WTC11 (cell line): ENCODE measurements at regions not wholly inside any gene's neighbourhood (a gene's known extent, or its start where the extent isn't known, plus 50 kb on each side); places are given as distances from the start of the nearest gene placed in this dataset.
"Not testable (repeated sequence)": the region's sequence is repeated elsewhere in the genome, so short reads cannot be mapped to it uniquely, and the experiment has no call there.

Experiments used
- ATAC-seq: fragments of 200-7000 bp; cut with Tn5 transposase; 2 replicates; pipeline ENCODE4 v1.10.0; 2021; ENCODE audit warnings: mild to moderate bottlenecking, moderate library complexity
- CTCF ChIA-PET: fragments of 300-600 bp; sonication (Branson Sonifier 250); formaldehyde crosslinking; loops from one replicate; lab custom pipeline; 2021; ENCODE audit warnings: antibody characterized with exemption; lab: Charles Lee
- POLR2A ChIA-PET: fragments of 350-600 bp; sonication (Branson Sonifier 250); formaldehyde crosslinking; loops from one replicate; lab custom pipeline; 2021; ENCODE audit warnings: antibody characterized with exemption; lab: Charles Lee
- DNase-seq: peaks from one replicate; pipeline ENCODE4 v3.0.0; 2021; ENCODE audit warnings: low spot score
- H3K27ac Mint-ChIP-seq: 2 replicates; pipeline ENCODE4 v1.8.0; 2021; ENCODE audit warnings: mixed read lengths
- H3K27me3 Mint-ChIP-seq: 2 replicates; pipeline ENCODE4 v1.8.0; 2021; ENCODE audit warnings: low read depth, mild to moderate bottlenecking, moderate library complexity, mixed read lengths
- H3K36me3 Mint-ChIP-seq: 2 replicates; pipeline ENCODE4 v1.8.0; 2021; ENCODE audit warnings: mixed read lengths
- H3K4me1 Mint-ChIP-seq: 2 replicates; pipeline ENCODE4 v1.8.0; 2022; ENCODE audit warnings: mixed read lengths
- H3K4me3 Mint-ChIP-seq: 2 replicates; pipeline ENCODE4 v1.8.0; 2021; ENCODE audit warnings: mild to moderate bottlenecking, moderate library complexity, mixed read lengths
- H3K9me3 Mint-ChIP-seq: 2 replicates; pipeline ENCODE4 v1.8.0; 2021; ENCODE audit warnings: mixed read lengths
- CREM ChIP-seq: sonication (generic); formaldehyde crosslinking; IDR thresholded peaks from 2 replicates; pipeline ENCODE4 v1.8.1; 2022; ENCODE audit warnings: mild to moderate bottlenecking, missing genetic modification reagents, moderate library complexity
- ETV6 ChIP-seq: sonication (generic); formaldehyde crosslinking; IDR thresholded peaks from 2 replicates; pipeline ENCODE4 v1.8.1; 2022; ENCODE audit warnings: mild to moderate bottlenecking, missing genetic modification reagents
- JAZF1 ChIP-seq: fragments of 250-450 bp; sonication (Bioruptor Pico); IDR thresholded peaks from 2 replicates; pipeline ENCODE4 v1.9.0; 2021; ENCODE audit warnings: moderate library complexity, mild to moderate bottlenecking, inconsistent platforms
- OVOL2 ChIP-seq: fragments of 250-450 bp; sonication (Bioruptor Pico); IDR thresholded peaks from 2 replicates; pipeline ENCODE4 v1.9.0; 2021; ENCODE audit warnings: mild to moderate bottlenecking, borderline replicate concordance
- RELA ChIP-seq: sonication (generic); formaldehyde crosslinking; IDR thresholded peaks from 2 replicates; pipeline ENCODE4 v1.8.1; 2022; ENCODE audit warnings: missing genetic modification reagents, mild to moderate bottlenecking, borderline replicate concordance
- RORB ChIP-seq: fragments of 250-450 bp; sonication (Bioruptor Pico); IDR thresholded peaks from 2 replicates; pipeline ENCODE4 v1.9.0; 2021; ENCODE audit warnings: mild to moderate bottlenecking
- ZNF263 ChIP-seq: sonication (generic); formaldehyde crosslinking; IDR thresholded peaks from 2 replicates; pipeline ENCODE4 v1.8.1; 2022; ENCODE audit warnings: low read depth, mild to moderate bottlenecking, moderate library complexity, missing genetic modification reagents
- ZNF317 ChIP-seq: sonication (generic); formaldehyde crosslinking; IDR thresholded peaks from 2 replicates; pipeline ENCODE4 v1.8.1; 2023; ENCODE audit warnings: low read depth, mild to moderate bottlenecking, moderate library complexity, missing genetic modification reagents, borderline replicate concordance
- TF ChIP-seq, protein P1 (sequence below): sonication (generic); formaldehyde crosslinking; IDR thresholded peaks from 2 replicates; pipeline ENCODE4 v1.8.1; 2022; ENCODE audit warnings: missing genetic modification reagents, borderline replicate concordance
- TF ChIP-seq, protein P2 (sequence below): sonication (generic); formaldehyde crosslinking; IDR thresholded peaks from 2 replicates; pipeline ENCODE4 v1.8.1; 2023; ENCODE audit warnings: mild to moderate bottlenecking, missing genetic modification reagents
- TF ChIP-seq, protein P3 (sequence below): fragments of 200-600 bp; IDR thresholded peaks from 2 replicates; pipeline ENCODE4 v1.8.0; 2022; ENCODE audit warnings: antibody characterized with exemption
- TF ChIP-seq, protein P4 (sequence below): sonication (generic); formaldehyde crosslinking; conservative IDR thresholded peaks from 2 replicates; pipeline ENCODE4 v1.8.1; 2023; ENCODE audit warnings: mild to moderate bottlenecking, low read depth, missing genetic modification reagents, moderate library complexity
- TF ChIP-seq, protein P5 (sequence below): fragments of 250-450 bp; sonication (Bioruptor Pico); conservative IDR thresholded peaks from 2 replicates; pipeline ENCODE4 v1.9.0; 2021; ENCODE audit warnings: mild to moderate bottlenecking
- TF ChIP-seq, protein P6 (sequence below): fragments of 250-450 bp; sonication (Bioruptor Pico); IDR thresholded peaks from 2 replicates; pipeline ENCODE4 v1.9.0; 2021; ENCODE audit warnings: mild to moderate bottlenecking
- TF ChIP-seq, protein P7 (sequence below): sonication (generic); formaldehyde crosslinking; IDR thresholded peaks from 2 replicates; pipeline ENCODE4 v1.8.0; 2023; ENCODE audit warnings: missing genetic modification reagents
- TF ChIP-seq, protein P8 (sequence below): sonication (generic); formaldehyde crosslinking; IDR thresholded peaks from 2 replicates; pipeline ENCODE4 v1.8.0; 2022; ENCODE audit warnings: mild to moderate bottlenecking, missing genetic modification reagents
- TF ChIP-seq, protein P9 (sequence below): sonication (generic); formaldehyde crosslinking; IDR thresholded peaks from 2 replicates; pipeline ENCODE4 v1.8.1; 2023; ENCODE audit warnings: mild to moderate bottlenecking, missing genetic modification reagents, moderate library complexity

DNA sequence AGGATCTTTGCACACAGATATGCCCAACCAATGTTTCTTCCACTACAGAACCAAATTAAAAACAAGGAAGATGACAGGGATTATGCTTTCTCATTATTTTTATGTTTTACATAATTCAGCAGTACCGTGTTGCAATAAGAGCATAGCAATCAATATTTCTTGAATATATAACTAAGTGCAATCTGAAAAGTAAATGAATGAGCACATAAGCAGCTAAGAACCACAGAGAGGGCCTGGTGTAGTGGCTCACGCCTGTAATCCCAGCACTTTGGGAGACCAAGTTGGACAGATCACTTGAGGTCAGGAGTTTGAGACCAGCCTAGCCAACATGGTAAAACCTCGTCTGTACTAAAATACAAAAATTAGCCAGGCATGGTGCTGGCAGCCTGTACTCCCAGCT, 423.7 kb downstream of the MRPL39 start:
- no peaks in the 10 kb centered on the region for H3K4me1 Mint-ChIP-seq
- ATAC-seq: no peak
- no peak overlapping the region for H3K27ac Mint-ChIP-seq
- TF ChIP-seq OVOL2 (CRISPR knock-in tag): no peak
- TF ChIP-seq CREM (CRISPR knock-in tag): no peak
- TF ChIP-seq ZNF263 (CRISPR knock-in tag): no peak
- TF ChIP-seq, protein P1, sequence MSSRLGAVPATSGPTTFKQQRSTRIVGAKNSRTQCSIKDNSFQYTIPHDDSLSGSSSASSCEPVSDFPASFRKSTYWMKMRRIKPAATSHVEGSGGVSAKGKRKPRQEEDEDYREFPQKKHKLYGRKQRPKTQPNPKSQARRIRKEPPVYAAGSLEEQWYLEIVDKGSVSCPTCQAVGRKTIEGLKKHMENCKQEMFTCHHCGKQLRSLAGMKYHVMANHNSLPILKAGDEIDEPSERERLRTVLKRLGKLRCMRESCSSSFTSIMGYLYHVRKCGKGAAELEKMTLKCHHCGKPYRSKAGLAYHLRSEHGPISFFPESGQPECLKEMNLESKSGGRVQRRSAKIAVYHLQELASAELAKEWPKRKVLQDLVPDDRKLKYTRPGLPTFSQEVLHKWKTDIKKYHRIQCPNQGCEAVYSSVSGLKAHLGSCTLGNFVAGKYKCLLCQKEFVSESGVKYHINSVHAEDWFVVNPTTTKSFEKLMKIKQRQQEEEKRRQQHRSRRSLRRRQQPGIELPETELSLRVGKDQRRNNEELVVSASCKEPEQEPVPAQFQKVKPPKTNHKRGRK (CRISPR knock-in tag): no peak
- TF ChIP-seq ZNF317 (CRISPR knock-in tag): no peak
- TF ChIP-seq ETV6: no peak
- TF ChIP-seq, protein P2, sequence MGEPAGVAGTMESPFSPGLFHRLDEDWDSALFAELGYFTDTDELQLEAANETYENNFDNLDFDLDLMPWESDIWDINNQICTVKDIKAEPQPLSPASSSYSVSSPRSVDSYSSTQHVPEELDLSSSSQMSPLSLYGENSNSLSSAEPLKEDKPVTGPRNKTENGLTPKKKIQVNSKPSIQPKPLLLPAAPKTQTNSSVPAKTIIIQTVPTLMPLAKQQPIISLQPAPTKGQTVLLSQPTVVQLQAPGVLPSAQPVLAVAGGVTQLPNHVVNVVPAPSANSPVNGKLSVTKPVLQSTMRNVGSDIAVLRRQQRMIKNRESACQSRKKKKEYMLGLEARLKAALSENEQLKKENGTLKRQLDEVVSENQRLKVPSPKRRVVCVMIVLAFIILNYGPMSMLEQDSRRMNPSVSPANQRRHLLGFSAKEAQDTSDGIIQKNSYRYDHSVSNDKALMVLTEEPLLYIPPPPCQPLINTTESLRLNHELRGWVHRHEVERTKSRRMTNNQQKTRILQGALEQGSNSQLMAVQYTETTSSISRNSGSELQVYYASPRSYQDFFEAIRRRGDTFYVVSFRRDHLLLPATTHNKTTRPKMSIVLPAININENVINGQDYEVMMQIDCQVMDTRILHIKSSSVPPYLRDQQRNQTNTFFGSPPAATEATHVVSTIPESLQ (CRISPR knock-in tag): no peak
- TF ChIP-seq, protein P3, sequence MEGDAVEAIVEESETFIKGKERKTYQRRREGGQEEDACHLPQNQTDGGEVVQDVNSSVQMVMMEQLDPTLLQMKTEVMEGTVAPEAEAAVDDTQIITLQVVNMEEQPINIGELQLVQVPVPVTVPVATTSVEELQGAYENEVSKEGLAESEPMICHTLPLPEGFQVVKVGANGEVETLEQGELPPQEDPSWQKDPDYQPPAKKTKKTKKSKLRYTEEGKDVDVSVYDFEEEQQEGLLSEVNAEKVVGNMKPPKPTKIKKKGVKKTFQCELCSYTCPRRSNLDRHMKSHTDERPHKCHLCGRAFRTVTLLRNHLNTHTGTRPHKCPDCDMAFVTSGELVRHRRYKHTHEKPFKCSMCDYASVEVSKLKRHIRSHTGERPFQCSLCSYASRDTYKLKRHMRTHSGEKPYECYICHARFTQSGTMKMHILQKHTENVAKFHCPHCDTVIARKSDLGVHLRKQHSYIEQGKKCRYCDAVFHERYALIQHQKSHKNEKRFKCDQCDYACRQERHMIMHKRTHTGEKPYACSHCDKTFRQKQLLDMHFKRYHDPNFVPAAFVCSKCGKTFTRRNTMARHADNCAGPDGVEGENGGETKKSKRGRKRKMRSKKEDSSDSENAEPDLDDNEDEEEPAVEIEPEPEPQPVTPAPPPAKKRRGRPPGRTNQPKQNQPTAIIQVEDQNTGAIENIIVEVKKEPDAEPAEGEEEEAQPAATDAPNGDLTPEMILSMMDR: no peak
- TF ChIP-seq, protein P4, sequence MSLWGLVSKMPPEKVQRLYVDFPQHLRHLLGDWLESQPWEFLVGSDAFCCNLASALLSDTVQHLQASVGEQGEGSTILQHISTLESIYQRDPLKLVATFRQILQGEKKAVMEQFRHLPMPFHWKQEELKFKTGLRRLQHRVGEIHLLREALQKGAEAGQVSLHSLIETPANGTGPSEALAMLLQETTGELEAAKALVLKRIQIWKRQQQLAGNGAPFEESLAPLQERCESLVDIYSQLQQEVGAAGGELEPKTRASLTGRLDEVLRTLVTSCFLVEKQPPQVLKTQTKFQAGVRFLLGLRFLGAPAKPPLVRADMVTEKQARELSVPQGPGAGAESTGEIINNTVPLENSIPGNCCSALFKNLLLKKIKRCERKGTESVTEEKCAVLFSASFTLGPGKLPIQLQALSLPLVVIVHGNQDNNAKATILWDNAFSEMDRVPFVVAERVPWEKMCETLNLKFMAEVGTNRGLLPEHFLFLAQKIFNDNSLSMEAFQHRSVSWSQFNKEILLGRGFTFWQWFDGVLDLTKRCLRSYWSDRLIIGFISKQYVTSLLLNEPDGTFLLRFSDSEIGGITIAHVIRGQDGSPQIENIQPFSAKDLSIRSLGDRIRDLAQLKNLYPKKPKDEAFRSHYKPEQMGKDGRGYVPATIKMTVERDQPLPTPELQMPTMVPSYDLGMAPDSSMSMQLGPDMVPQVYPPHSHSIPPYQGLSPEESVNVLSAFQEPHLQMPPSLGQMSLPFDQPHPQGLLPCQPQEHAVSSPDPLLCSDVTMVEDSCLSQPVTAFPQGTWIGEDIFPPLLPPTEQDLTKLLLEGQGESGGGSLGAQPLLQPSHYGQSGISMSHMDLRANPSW: no peak
- TF ChIP-seq, protein P5, sequence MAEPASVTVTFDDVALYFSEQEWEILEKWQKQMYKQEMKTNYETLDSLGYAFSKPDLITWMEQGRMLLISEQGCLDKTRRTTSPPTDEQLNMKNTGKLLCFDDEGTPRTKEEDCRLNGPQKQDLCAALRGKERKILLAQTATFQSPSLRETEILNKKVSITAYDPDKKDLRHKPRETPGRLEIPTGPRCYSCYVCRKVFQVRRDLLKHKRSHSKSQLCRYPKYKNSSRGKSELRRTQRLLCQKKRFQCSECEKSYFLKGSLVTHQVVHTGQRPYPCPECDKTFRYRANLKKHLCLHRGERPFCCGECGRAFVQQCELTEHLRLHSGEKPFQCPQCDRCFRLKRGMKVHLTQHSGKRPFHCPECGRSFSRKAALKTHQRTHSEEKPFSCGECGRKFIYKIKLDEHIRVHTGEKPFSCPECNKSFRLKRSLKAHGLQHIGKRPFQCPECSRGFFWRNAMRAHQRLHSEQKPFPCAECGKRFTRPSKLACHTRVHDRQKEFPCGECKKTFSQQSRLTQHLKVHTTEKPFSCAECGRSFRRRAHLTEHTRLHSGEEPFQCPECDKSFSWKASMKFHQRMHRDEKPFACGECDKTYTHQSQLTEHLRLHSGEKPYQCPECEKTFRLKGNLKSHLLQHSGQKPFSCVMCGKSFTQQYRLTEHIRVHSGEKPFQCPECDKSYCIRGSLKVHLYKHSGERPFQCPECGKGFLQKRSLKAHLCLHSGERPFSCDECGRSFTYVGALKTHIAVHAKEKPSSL (CRISPR knock-in tag): no peak
- TF ChIP-seq, protein P6, sequence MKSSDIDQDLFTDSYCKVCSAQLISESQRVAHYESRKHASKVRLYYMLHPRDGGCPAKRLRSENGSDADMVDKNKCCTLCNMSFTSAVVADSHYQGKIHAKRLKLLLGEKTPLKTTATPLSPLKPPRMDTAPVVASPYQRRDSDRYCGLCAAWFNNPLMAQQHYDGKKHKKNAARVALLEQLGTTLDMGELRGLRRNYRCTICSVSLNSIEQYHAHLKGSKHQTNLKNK (CRISPR knock-in tag): no peak
- TF ChIP-seq, protein P7, sequence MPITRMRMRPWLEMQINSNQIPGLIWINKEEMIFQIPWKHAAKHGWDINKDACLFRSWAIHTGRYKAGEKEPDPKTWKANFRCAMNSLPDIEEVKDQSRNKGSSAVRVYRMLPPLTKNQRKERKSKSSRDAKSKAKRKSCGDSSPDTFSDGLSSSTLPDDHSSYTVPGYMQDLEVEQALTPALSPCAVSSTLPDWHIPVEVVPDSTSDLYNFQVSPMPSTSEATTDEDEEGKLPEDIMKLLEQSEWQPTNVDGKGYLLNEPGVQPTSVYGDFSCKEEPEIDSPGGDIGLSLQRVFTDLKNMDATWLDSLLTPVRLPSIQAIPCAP (CRISPR knock-in tag): no peak
- TF ChIP-seq RELA: no peak
- TF ChIP-seq, protein P8, sequence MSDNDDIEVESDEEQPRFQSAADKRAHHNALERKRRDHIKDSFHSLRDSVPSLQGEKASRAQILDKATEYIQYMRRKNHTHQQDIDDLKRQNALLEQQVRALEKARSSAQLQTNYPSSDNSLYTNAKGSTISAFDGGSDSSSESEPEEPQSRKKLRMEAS (CRISPR knock-in tag): no peak
- no peak for TF ChIP-seq RORB (CRISPR knock-in tag)
- no peak for TF ChIP-seq JAZF1 (CRISPR knock-in tag)
- TF ChIP-seq, protein P9, sequence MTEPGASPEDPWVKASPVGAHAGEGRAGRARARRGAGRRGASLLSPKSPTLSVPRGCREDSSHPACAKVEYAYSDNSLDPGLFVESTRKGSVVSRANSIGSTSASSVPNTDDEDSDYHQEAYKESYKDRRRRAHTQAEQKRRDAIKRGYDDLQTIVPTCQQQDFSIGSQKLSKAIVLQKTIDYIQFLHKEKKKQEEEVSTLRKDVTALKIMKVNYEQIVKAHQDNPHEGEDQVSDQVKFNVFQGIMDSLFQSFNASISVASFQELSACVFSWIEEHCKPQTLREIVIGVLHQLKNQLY (CRISPR knock-in tag): no peak
- TF ChIP-seq, all 79 proteins: peak for 0
- ChIA-PET POLR2A (no interaction called here), CTCF (no interaction called here)
- H3K27me3 Mint-ChIP-seq: no peaks in the 10 kb centered on the region
- H3K4me3 Mint-ChIP-seq: no peak overlapping the region
- no peak for DNase-seq
- H3K9me3 Mint-ChIP-seq: peaks cover 6% of the 10 kb centered on the region; the same call in 1 of the 2 replicates
- H3K36me3 Mint-ChIP-seq: no peaks in the 10 kb centered on the region; the same call in 1 of the 2 replicates

DNA sequence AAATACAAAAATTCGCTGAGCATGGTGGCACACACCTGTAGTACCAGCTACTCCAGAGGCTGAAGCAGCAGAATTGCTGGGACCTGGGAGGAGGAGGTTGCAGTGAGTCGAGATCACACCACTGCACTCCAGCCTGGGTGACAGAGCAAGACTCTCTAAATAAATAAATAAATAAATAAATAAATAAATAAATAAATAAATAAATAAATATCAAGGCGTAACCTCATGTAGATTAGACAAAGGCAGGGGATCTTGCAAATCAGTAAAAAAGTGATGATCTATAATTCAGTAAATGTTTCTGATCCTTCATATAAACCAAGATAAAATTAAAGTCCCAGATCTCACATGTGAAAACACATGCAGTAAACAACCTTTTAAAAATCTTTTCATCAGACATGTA, 425.6 kb downstream of the MRPL39 start:
- H3K36me3 Mint-ChIP-seq, POLR2A ChIA-PET, H3K27me3 Mint-ChIP-seq, H3K27ac Mint-ChIP-seq, H3K4me1 Mint-ChIP-seq, CTCF ChIA-PET, H3K9me3 Mint-ChIP-seq, DNase-seq, H3K4me3 Mint-ChIP-seq, ATAC-seq: not testable (repeated sequence)
